Suprapubic skin (tissue), 4 donors: ENCODE measurements at regions not wholly inside any gene's neighbourhood (a gene's known extent, or its start where the extent isn't known, plus 50 kb on each side); places are given as distances from the start of the nearest gene placed in this dataset.

Experiments
- POLR2A ChIP-seq, 2 donors: fragments of 450-650 bp; IDR thresholded peaks; one replicate each; pipeline ENCODE4 v1.6.1; 2017; ENCODE audit warnings: antibody characterized with exemption in 2 of 2, mild to moderate bottlenecking in 2 of 2, moderate library complexity in 2 of 2
- POLR2AphosphoS5 ChIP-seq, 3 donors: sonication (generic); formaldehyde crosslinking; IDR thresholded peaks; one replicate each; pipeline ENCODE4 v1.6.1; 2017; ENCODE audit warnings: antibody characterized with exemption in 3 of 3
- TF ChIP-seq, protein P1 (sequence below), 2 donors: fragments of 200-600 bp in 1 of 2; fragments of 450-650 bp in 1 of 2; sonication (generic) in 1 of 2; IDR thresholded peaks; one replicate each; pipeline ENCODE4 v1.5.1; 2016 to 2019; ENCODE audit warnings: antibody characterized with exemption in 2 of 2, mild to moderate bottlenecking in 1 of 2, moderate library complexity in 1 of 2

DNA sequence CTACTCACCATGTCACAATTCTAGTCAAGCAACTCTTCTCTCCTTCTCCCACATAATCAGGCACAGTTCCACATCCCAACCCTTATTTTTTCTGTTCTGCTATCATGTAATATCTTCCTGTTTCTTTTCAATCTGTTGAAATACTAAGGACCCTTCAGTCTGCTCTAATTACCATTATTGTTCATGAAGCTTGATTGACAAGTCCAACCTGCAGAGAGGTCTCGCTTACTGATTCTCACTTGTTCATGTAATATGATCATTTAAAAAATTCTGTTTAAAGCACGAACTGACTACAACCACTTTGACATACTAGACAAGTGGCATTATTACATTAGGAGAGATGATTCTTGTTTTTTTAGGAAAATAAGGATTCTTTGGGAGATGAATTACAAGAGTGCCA lies 108.6 kb upstream of the MAD2L1 start:
- TF ChIP-seq, protein P1, sequence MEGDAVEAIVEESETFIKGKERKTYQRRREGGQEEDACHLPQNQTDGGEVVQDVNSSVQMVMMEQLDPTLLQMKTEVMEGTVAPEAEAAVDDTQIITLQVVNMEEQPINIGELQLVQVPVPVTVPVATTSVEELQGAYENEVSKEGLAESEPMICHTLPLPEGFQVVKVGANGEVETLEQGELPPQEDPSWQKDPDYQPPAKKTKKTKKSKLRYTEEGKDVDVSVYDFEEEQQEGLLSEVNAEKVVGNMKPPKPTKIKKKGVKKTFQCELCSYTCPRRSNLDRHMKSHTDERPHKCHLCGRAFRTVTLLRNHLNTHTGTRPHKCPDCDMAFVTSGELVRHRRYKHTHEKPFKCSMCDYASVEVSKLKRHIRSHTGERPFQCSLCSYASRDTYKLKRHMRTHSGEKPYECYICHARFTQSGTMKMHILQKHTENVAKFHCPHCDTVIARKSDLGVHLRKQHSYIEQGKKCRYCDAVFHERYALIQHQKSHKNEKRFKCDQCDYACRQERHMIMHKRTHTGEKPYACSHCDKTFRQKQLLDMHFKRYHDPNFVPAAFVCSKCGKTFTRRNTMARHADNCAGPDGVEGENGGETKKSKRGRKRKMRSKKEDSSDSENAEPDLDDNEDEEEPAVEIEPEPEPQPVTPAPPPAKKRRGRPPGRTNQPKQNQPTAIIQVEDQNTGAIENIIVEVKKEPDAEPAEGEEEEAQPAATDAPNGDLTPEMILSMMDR (IDR thresholded peaks at IDR 0.05): no peak
- TF ChIP-seq POLR2A (IDR thresholded peaks at IDR 0.05): no peak
- no peak for TF ChIP-seq POLR2AphosphoS5 (IDR thresholded peaks at IDR 0.05)
